NCI-H2171 (cell line): ENCODE measurements at regions not wholly inside any gene's neighbourhood (a gene's known extent, or its start where the extent isn't known, plus 50 kb on each side); places are given as distances from the start of the nearest gene placed in this dataset.

ENCODE experiments used
- DNase-seq: peaks from one replicate; lab custom pipeline; 2025; lab: John Stamatoyannopoulos, UW

GRCh38 chr16:55118701-55119260 lies 188.1 kb downstream of the IRX5 start:
- DNase-seq: no peak

GRCh38 chr16:55120408-55120807 lies 189.7 kb downstream of the IRX5 start:
- no peak for DNase-seq

GRCh38 chr16:55120826-55121225 lies 190.2 kb downstream of the IRX5 start:
- DNase-seq: no peak

GRCh38 chr16:55123652-55124051 lies 193.0 kb downstream of the IRX5 start:
- no peak for DNase-seq

GRCh38 chr16:55125818-55126385 lies 195.2 kb downstream of the IRX5 start:
- no peak for DNase-seq

- DNase-seq: no peak
Measured at GRCh38 chr16:55126456-55126855, 195.8 kb downstream of the IRX5 start.

- DNase-seq: no peak
Measured at GRCh38 chr16:55130456-55130855, 193.5 kb upstream of the IRX6 start.

GRCh38 chr16:55130911-55131310 lies 193.1 kb upstream of the IRX6 start:
- no peak for DNase-seq

GRCh38 chr16:55133654-55134053 lies 190.3 kb upstream of the IRX6 start:
- no peak for DNase-seq

- no peak for DNase-seq
Measured at GRCh38 chr16:55136356-55137150, 187.4 kb upstream of the IRX6 start.

GRCh38 chr16:55138298-55138697 lies 185.7 kb upstream of the IRX6 start:
- no peak for DNase-seq

GRCh38 chr16:55142405-55142804 lies 181.6 kb upstream of the IRX6 start:
- DNase-seq: no peak

GRCh38 chr16:55144651-55145050 lies 179.4 kb upstream of the IRX6 start:
- no peak for DNase-seq

- DNase-seq: no peak
Measured at GRCh38 chr16:55145771-55146603, 178.0 kb upstream of the IRX6 start.

- no peak for DNase-seq
Measured at GRCh38 chr16:55146966-55147365, 177.0 kb upstream of the IRX6 start.

GRCh38 chr16:55147396-55147795 lies 176.6 kb upstream of the IRX6 start:
- DNase-seq: no peak

GRCh38 chr16:55149622-55150021 lies 174.4 kb upstream of the IRX6 start:
- DNase-seq: no peak

GRCh38 chr16:55151561-55152305 lies 172.3 kb upstream of the IRX6 start:
- DNase-seq: no peak

- DNase-seq: no peak
Measured at GRCh38 chr16:55152875-55153390, 171.1 kb upstream of the IRX6 start.

- no peak for DNase-seq
Measured at GRCh38 chr16:55154262-55154661, 169.7 kb upstream of the IRX6 start.

GRCh38 chr16:55154956-55155355 lies 169.0 kb upstream of the IRX6 start:
- no peak for DNase-seq

- DNase-seq: no peak
Measured at GRCh38 chr16:55155815-55156214, 168.2 kb upstream of the IRX6 start.
